Right lobe of liver (tissue), 4 donors: ENCODE measurements at regions not wholly inside any gene's neighbourhood (a gene's known extent, or its start where the extent isn't known, plus 50 kb on each side); places are given as distances from the start of the nearest gene placed in this dataset.

Experiments
- POLR2A ChIP-seq: fragments of 450-650 bp; IDR thresholded peaks from one replicate; pipeline ENCODE4 v1.6.1; 2017; ENCODE audit warnings: antibody characterized with exemption, mild to moderate bottlenecking
- TF ChIP-seq, protein P1 (sequence below), 4 donors: fragments of 200-600 bp in 3 of 4; fragments of 450-650 bp in 1 of 4; IDR thresholded peaks; one replicate each; pipeline versions ENCODE4 v1.5.1 to v1.8.0; 2016 to 2022; ENCODE audit warnings: antibody characterized with exemption in 4 of 4, mild to moderate bottlenecking in 2 of 4
- donor health status: DM: no; HTN: no; CAD: no.
- donor health status: DM: no; HTN: no; CAD: no.
- donor health status: DM: no; HTN: yes; CAD: no.

DNA sequence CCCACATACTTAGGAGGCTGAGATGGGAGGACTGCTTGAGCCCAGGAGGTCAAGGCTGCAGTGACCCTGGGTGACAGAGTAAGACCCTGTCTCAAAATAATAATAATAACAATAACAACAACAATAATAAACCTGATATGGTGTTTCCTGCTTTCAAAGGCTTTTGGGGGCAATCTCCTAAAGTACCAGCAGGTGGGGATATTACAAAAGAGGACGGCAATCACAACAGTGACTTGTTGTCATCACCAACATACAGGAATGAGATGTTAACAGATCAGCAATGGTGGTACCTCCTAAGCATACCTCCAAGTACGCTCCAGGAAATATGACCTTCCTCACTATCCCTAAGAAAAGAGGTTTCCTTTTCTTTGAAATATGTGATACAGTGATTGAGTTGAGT is 91.1 kb upstream of the RNF180 start:
- TF ChIP-seq, protein P1, sequence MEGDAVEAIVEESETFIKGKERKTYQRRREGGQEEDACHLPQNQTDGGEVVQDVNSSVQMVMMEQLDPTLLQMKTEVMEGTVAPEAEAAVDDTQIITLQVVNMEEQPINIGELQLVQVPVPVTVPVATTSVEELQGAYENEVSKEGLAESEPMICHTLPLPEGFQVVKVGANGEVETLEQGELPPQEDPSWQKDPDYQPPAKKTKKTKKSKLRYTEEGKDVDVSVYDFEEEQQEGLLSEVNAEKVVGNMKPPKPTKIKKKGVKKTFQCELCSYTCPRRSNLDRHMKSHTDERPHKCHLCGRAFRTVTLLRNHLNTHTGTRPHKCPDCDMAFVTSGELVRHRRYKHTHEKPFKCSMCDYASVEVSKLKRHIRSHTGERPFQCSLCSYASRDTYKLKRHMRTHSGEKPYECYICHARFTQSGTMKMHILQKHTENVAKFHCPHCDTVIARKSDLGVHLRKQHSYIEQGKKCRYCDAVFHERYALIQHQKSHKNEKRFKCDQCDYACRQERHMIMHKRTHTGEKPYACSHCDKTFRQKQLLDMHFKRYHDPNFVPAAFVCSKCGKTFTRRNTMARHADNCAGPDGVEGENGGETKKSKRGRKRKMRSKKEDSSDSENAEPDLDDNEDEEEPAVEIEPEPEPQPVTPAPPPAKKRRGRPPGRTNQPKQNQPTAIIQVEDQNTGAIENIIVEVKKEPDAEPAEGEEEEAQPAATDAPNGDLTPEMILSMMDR (IDR thresholded peaks at IDR 0.05), result peak; percentile 47 to 58 (median 56)
- no peak for TF ChIP-seq POLR2A
